IPS DF 6.9 (cell line): ENCODE measurements at regions not wholly inside any gene's neighbourhood (a gene's known extent, or its start where the extent isn't known, plus 50 kb on each side); places are given as distances from the start of the nearest gene placed in this dataset.

Source experiments
- DNase-seq: peaks from one replicate; pipeline ENCODE4 v3.0.0-alpha.2; 2013; ENCODE audit warnings: low read depth, low spot score
- H3K27ac ChIP-seq: one replicate; pipeline ENCODE4 v1.5.1; 2013; ENCODE audit warnings: low read length, control low read depth
- H3K27me3 ChIP-seq: 2 replicates; pipeline ENCODE4 v1.6.1; 2013; ENCODE audit warnings: mild to moderate bottlenecking, low read length; ENCODE audit not compliant: control insufficient read depth, insufficient read depth
- H3K36me3 ChIP-seq: 2 replicates; pipeline ENCODE4 v1.6.1; 2013; ENCODE audit warnings: low read length; ENCODE audit not compliant: control insufficient read depth, insufficient read depth
- H3K4me1 ChIP-seq: 2 replicates; pipeline ENCODE4 v1.6.1; 2013; ENCODE audit warnings: low read length; ENCODE audit not compliant: control insufficient read depth, insufficient read depth
- H3K4me3 ChIP-seq: 2 replicates; pipeline ENCODE4 v1.5.1; 2013; ENCODE audit warnings: mild to moderate bottlenecking, low read length
- H3K9me3 ChIP-seq: 2 replicates; pipeline ENCODE4 v1.6.1; 2013; ENCODE audit warnings: low read length, inconsistent platforms; ENCODE audit not compliant: control insufficient read depth, insufficient read depth
- WGBS: extraction: QIAGEN DNeasy Blood & Tissue Kit; methylation state at CpG from one replicate; pipeline ENCODE4 v1.1.7; 2013; ENCODE audit warnings: mixed read lengths, missing lambda C conversion rate; ENCODE audit not compliant: insufficient read length, insufficient coverage; 5-methylcytosine and 5-hydroxymethylcytosine counted together

- no CpG with 5 or more reads among the region's 3 CpGs for WGBS
- DNase-seq, result no peak
- no peak overlapping the region for H3K27ac ChIP-seq
- H3K9me3 ChIP-seq, result no peaks in the 10 kb centered on the region
- H3K36me3 ChIP-seq, result no peaks in the 10 kb centered on the region
- H3K4me1 ChIP-seq, result no peaks in the 10 kb centered on the region
- no peaks in the 10 kb centered on the region for H3K27me3 ChIP-seq
- H3K4me3 ChIP-seq, result no peak overlapping the region
These were observed 1743.0 kb upstream of the TENM3 start for GRCh38 chr4:180500154-180500553.

- no peak for DNase-seq
- Histone ChIP-seq H3K27ac (no peak overlapping the region), H3K4me3 (no peak overlapping the region), H3K36me3 (no peaks in the 10 kb centered on the region), H3K27me3 (no peaks in the 10 kb centered on the region), H3K9me3 (no peaks in the 10 kb centered on the region), H3K4me1 (no peaks in the 10 kb centered on the region)
- WGBS, result no CpG with 5 or more reads among the region's 3 CpGs
These were observed 1730.3 kb upstream of the TENM3 start for GRCh38 chr4:180512801-180513475.

DNA sequence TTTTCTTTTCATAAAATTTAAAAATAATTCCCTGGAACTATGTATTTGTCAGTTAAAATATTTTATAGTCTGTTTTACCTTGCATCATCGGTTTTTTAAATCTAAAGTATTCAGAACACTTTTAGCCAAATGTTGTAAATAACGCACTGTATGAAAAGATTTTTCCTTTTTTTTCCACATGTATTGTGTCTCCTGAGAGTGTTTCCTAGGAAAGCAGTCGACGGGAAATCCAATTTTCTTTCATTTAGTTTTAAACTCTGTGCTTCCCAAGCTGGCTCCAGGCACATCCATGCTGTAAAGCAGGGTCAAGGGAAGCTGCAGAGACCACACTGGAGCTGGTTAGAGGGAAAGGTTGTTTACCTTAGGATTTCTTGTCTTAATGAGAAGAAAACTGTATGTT, 1724.3 kb upstream of the TENM3 start:
- no peaks in the 10 kb centered on the region for H3K9me3 ChIP-seq
- H3K27ac ChIP-seq, result no peak overlapping the region
- no peaks in the 10 kb centered on the region for H3K27me3 ChIP-seq
- WGBS, result no CpG with 5 or more reads among the region's 4 CpGs
- no peak overlapping the region for H3K4me3 ChIP-seq
- no peaks in the 10 kb centered on the region for H3K4me1 ChIP-seq
- DNase-seq, result no peak
- no peaks in the 10 kb centered on the region for H3K36me3 ChIP-seq

DNA sequence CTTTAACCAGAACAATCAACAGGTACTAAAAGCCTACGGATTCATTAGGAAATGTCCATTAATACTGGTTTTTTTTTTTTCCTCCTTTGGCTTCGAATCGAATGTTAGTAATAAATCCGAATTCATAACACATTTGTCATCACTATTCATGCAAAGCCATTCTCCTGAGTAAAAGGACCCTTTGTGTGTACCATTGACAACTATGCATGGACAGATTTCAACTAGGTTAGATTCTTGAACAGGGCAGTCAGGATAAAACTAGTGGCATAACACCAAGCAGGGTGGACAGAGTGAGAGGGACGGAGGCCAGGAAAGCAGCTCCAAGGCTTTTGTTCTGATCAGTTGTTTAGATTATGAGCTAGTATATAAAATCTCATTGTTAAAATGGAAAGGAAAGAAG, 1722.0 kb upstream of the TENM3 start:
- no CpG with 5 or more reads among the region's 5 CpGs for WGBS
- no peaks in the 10 kb centered on the region for H3K4me1 ChIP-seq
- H3K9me3 ChIP-seq, result no peaks in the 10 kb centered on the region
- no peak for DNase-seq
- no peak overlapping the region for H3K4me3 ChIP-seq
- no peaks in the 10 kb centered on the region for H3K36me3 ChIP-seq
- H3K27ac ChIP-seq, result no peak overlapping the region
- no peaks in the 10 kb centered on the region for H3K27me3 ChIP-seq

- no peak for DNase-seq
- WGBS, result no CpG with 5 or more reads among the region's 4 CpGs
- H3K27ac ChIP-seq, result no peak overlapping the region
- no peaks in the 10 kb centered on the region for H3K27me3 ChIP-seq
- 0 out of 2 replicates have a peak, but pooled peaks cover under 1% of the 10 kb centered on the region for H3K4me1 ChIP-seq
- no peak overlapping the region for H3K4me3 ChIP-seq
- no peaks in the 10 kb centered on the region for H3K36me3 ChIP-seq
- no peaks in the 10 kb centered on the region for H3K9me3 ChIP-seq
These were observed 1717.6 kb upstream of the TENM3 start for GRCh38 chr4:180525523-180526077.

- H3K27ac ChIP-seq, result no peak overlapping the region
- no peaks in the 10 kb centered on the region for H3K27me3 ChIP-seq
- no peaks in the 10 kb centered on the region for H3K36me3 ChIP-seq
- DNase-seq, result no peak
- no CpG with 5 or more reads among the region's 9 CpGs for WGBS
- H3K4me3 ChIP-seq, result no peak overlapping the region
- H3K9me3 ChIP-seq, result no peaks in the 10 kb centered on the region
- H3K4me1 ChIP-seq, result 0 out of 2 replicates have a peak, but pooled peaks cover 2% of the 10 kb centered on the region
These were observed 1715.2 kb upstream of the TENM3 start for GRCh38 chr4:180528003-180528402.

- Histone ChIP-seq H3K27me3 (no peaks in the 10 kb centered on the region), H3K9me3 (no peaks in the 10 kb centered on the region), H3K4me1 (0 out of 2 replicates have a peak, but pooled peaks cover 2% of the 10 kb centered on the region), H3K4me3 (no peak overlapping the region), H3K27ac (no peak overlapping the region), H3K36me3 (no peaks in the 10 kb centered on the region)
- DNase-seq, result no peak
These were observed 1712.4 kb upstream of the TENM3 start for GRCh38 chr4:180530787-180531186.

DNA sequence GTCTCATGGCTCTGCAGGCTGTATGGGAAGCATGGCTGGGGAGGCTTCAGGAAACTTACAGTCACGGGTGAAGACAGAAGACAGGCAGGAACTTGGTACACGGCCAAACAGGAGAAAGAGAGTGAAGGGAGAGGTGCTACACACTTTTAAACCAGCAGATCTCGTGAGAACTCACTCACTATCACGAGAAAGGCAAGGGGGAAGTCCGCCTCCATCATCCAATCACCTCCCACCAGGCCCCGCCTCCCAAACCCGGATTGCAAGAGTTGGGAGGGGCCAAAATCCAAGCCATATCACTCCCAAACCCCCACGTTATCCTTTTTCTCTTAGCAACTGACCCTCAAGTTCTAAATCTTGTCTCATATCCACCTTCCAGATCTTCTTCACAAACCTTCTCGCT, 1710.5 kb upstream of the TENM3 start:
- no peaks in the 10 kb centered on the region for H3K36me3 ChIP-seq
- H3K27ac ChIP-seq, result no peak overlapping the region
- H3K4me1 ChIP-seq, result 0 out of 2 replicates have a peak, but pooled peaks cover 2% of the 10 kb centered on the region
- H3K27me3 ChIP-seq, result no peaks in the 10 kb centered on the region
- no peak for DNase-seq
- no peak overlapping the region for H3K4me3 ChIP-seq
- WGBS, result no CpG with 5 or more reads among the region's 9 CpGs
- H3K9me3 ChIP-seq, result no peaks in the 10 kb centered on the region

GRCh38 chr4:180538384-180539057, 1704.7 kb upstream of the TENM3 start:
- H3K4me1 ChIP-seq, result no peaks in the 10 kb centered on the region; the same call in 1 of the 2 replicates

GRCh38 chr4:180539284-180539683, 1703.9 kb upstream of the TENM3 start:
- no peaks in the 10 kb centered on the region for H3K9me3 ChIP-seq
- WGBS, result no CpG with 5 or more reads among the region's 4 CpGs
- H3K4me1 ChIP-seq, result no peaks in the 10 kb centered on the region; the same call in 1 of the 2 replicates
- H3K27me3 ChIP-seq, result no peaks in the 10 kb centered on the region
- H3K27ac ChIP-seq, result no peak overlapping the region
- H3K36me3 ChIP-seq, result no peaks in the 10 kb centered on the region
- DNase-seq, result no peak
- H3K4me3 ChIP-seq, result no peak overlapping the region

More at GRCh38 chr4:180538384-180539057, 1704.7 kb upstream of the TENM3 start:
- H3K27me3 ChIP-seq, result no peaks in the 10 kb centered on the region
- no peaks in the 10 kb centered on the region for H3K36me3 ChIP-seq
- no peak overlapping the region for H3K4me3 ChIP-seq
- H3K27ac ChIP-seq, result no peak overlapping the region
- no peak for DNase-seq
- no CpG with 5 or more reads among the region's 8 CpGs for WGBS
- no peaks in the 10 kb centered on the region for H3K9me3 ChIP-seq
